NCI-H226 (cell line): ENCODE measurements at regions not wholly inside any gene's neighbourhood (a gene's known extent, or its start where the extent isn't known, plus 50 kb on each side); places are given as distances from the start of the nearest gene placed in this dataset.
"Not testable (repeated sequence)": the region's sequence is repeated elsewhere in the genome, so short reads cannot be mapped to it uniquely, and the experiment has no call there.

Experiments used
- DNase-seq: peaks from one replicate; pipeline ENCODE4 v3.0.0-alpha.2; 2015

GRCh38 chr1:187987236-187987776 is 1158.6 kb downstream of the PLA2G4A start:
- DNase-seq: peak; percentile 9

- no peak for DNase-seq
These were observed 1163.2 kb downstream of the PLA2G4A start for GRCh38 chr1:187991944-187992343.

- DNase-seq: no peak
These were observed 1168.0 kb downstream of the PLA2G4A start for GRCh38 chr1:187996780-187997179.

GRCh38 chr1:187999973-188000372 is 1171.2 kb downstream of the PLA2G4A start:
- DNase-seq: peak; percentile 40

GRCh38 chr1:188003687-188004086 is 1174.9 kb downstream of the PLA2G4A start:
- DNase-seq: not testable (repeated sequence)

GRCh38 chr1:188004849-188005248 is 1176.1 kb downstream of the PLA2G4A start:
- no peak for DNase-seq

- DNase-seq: no peak
These were observed 1177.6 kb downstream of the PLA2G4A start for GRCh38 chr1:188006354-188006753.

- DNase-seq: not testable (repeated sequence)
These were observed 1184.6 kb downstream of the PLA2G4A start for GRCh38 chr1:188013222-188013849.

GRCh38 chr1:188017921-188018320 is 1189.2 kb downstream of the PLA2G4A start:
- no peak for DNase-seq

- no peak for DNase-seq
These were observed 1193.9 kb downstream of the PLA2G4A start for GRCh38 chr1:188022661-188023060.

GRCh38 chr1:188023206-188023605 is 1194.5 kb downstream of the PLA2G4A start:
- no peak for DNase-seq

GRCh38 chr1:188027613-188028012 is 1198.9 kb downstream of the PLA2G4A start:
- DNase-seq: peak; percentile 91

- not testable (repeated sequence) for DNase-seq
These were observed 1208.8 kb downstream of the PLA2G4A start for GRCh38 chr1:188037572-188037971.

- DNase-seq: no peak
These were observed 1214.9 kb downstream of the PLA2G4A start for GRCh38 chr1:188043536-188044245.

- no peak for DNase-seq
These were observed 1221.5 kb downstream of the PLA2G4A start for GRCh38 chr1:188050250-188050649.

GRCh38 chr1:188056011-188056410 is 1227.3 kb downstream of the PLA2G4A start:
- no peak for DNase-seq

GRCh38 chr1:188058801-188059200 is 1230.1 kb downstream of the PLA2G4A start:
- DNase-seq: no peak

- no peak for DNase-seq
These were observed 1233.1 kb downstream of the PLA2G4A start for GRCh38 chr1:188061881-188062280.

GRCh38 chr1:188062456-188062855 is 1233.7 kb downstream of the PLA2G4A start:
- DNase-seq: peak; percentile 46

- peak; percentile 54 for DNase-seq
These were observed 1237.2 kb downstream of the PLA2G4A start for GRCh38 chr1:188065917-188066316.

GRCh38 chr1:188070848-188071247 is 1242.1 kb downstream of the PLA2G4A start:
- DNase-seq: no peak

GRCh38 chr1:188089015-188089414 is 1260.3 kb downstream of the PLA2G4A start:
- DNase-seq: no peak

- no peak for DNase-seq
These were observed 1260.7 kb downstream of the PLA2G4A start for GRCh38 chr1:188089461-188089860.

- no peak for DNase-seq
These were observed 1267.8 kb downstream of the PLA2G4A start for GRCh38 chr1:188096521-188096920.
